ENCODE measurements at regions not wholly inside any gene's neighbourhood (a gene's known extent, or its start where the extent isn't known, plus 50 kb on each side); places are given as distances from the start of the nearest gene placed in this dataset.

- TF ChIP-seq FOXK2 (IDR thresholded peaks at IDR 0.05) (no peak), ELF4 (IDR thresholded peaks at IDR 0.05) (no peak), LEF1 (IDR thresholded peaks at IDR 0.05; ENCODE audit: borderline replicate concordance) (no peak)
These were observed 1026.2 kb downstream of the PLOD2 start for GRCh38 chr3:145134738-145135137.
